Hepatocyte (in vitro differentiated cells): ENCODE measurements at regions not wholly inside any gene's neighbourhood (a gene's known extent, or its start where the extent isn't known, plus 50 kb on each side); places are given as distances from the start of the nearest gene placed in this dataset.

Source experiments
- DNase-seq: peaks from one replicate; pipeline ENCODE4 v3.0.0-alpha.2; 2016; ENCODE audit warnings: low spot score
- H2AFZ ChIP-seq: fragments of 200-600 bp; sonication (generic); 2 replicates; pipeline ENCODE4 v1.6.0; 2016; ENCODE audit warnings: antibody characterized with exemption, mild to moderate bottlenecking
- H3K27ac ChIP-seq: fragments of 200-600 bp; sonication (generic); 2 replicates; pipeline ENCODE4 v1.5.1; 2016; ENCODE audit warnings: mild to moderate bottlenecking
- H3K27me3 ChIP-seq: fragments of 200-600 bp; sonication (generic); 2 replicates; pipeline ENCODE4 v1.6.1; 2016
- H3K36me3 ChIP-seq: fragments of 200-600 bp; sonication (generic); replicated peaks from 2 replicates; pipeline ENCODE4 v1.5.1; 2016; ENCODE audit warnings: low read depth; ENCODE audit not compliant: insufficient read depth
- H3K4me1 ChIP-seq: fragments of 200-600 bp; sonication (generic); 2 replicates; pipeline ENCODE4 v1.5.1; 2016; ENCODE audit warnings: mild to moderate bottlenecking, moderate library complexity; ENCODE audit not compliant: insufficient read depth
- H3K4me2 ChIP-seq: fragments of 200-600 bp; sonication (generic); 2 replicates; pipeline ENCODE4 v1.6.0; 2016
- H3K4me3 ChIP-seq: fragments of 200-600 bp; sonication (generic); 2 replicates; pipeline ENCODE4 v1.5.1; 2016; ENCODE audit warnings: mild to moderate bottlenecking
- H3K79me2 ChIP-seq: fragments of 200-600 bp; sonication (generic); 2 replicates; pipeline ENCODE4 v1.6.0; 2017; ENCODE audit warnings: mild to moderate bottlenecking
- H3K9me2 ChIP-seq: fragments of 200-600 bp; sonication (generic); replicated peaks from 2 replicates; pipeline ENCODE4 v1.6.0; 2017; ENCODE audit warnings: mild to moderate bottlenecking; ENCODE audit not compliant: insufficient read depth
- H3K9me3 ChIP-seq: fragments of 200-600 bp; sonication (generic); 2 replicates; pipeline ENCODE4 v1.5.1; 2016; ENCODE audit warnings: low read depth, mild to moderate bottlenecking
- H4K20me1 ChIP-seq: fragments of 200-600 bp; sonication (generic); 2 replicates; pipeline ENCODE4 v1.6.0; 2016; ENCODE audit warnings: mild to moderate bottlenecking; ENCODE audit not compliant: insufficient read depth, poor library complexity, severe bottlenecking
- CTCF ChIP-seq: fragments of 200-600 bp; sonication (generic); IDR thresholded peaks from 2 replicates; pipeline ENCODE4 v1.5.1; 2016; ENCODE audit warnings: antibody characterized with exemption, mild to moderate bottlenecking; ENCODE audit not compliant: poor library complexity
- EZH2 ChIP-seq: fragments of 200-600 bp; sonication (generic); IDR thresholded peaks from 2 replicates; pipeline ENCODE4 v1.6.1; 2016; ENCODE audit warnings: antibody characterized with exemption, mild to moderate bottlenecking, borderline replicate concordance
- EZH2phosphoT487 ChIP-seq: fragments of 200-600 bp; sonication (generic); IDR thresholded peaks from one replicate; pipeline ENCODE4 v1.6.1; 2018; ENCODE audit warnings: antibody characterized with exemption, mild to moderate bottlenecking, low read depth, moderate library complexity; ENCODE audit not compliant: unreplicated experiment, severe bottlenecking
- WGBS: methylation state at CpG from one replicate; pipeline ENCODE4 v1.1.6; 2016; ENCODE audit warnings: low lambda C conversion rate; ENCODE audit errors: missing lambda C conversion rate; 5-methylcytosine and 5-hydroxymethylcytosine counted together

GRCh38 chr5:99258819-99259218, 330.0 kb upstream of the CHD1 start:
- Histone ChIP-seq H3K27me3 (no peaks in the 10 kb centered on the region), H3K4me3 (no peak overlapping the region), H3K4me1 (no peaks in the 10 kb centered on the region), H3K9me3 (no peaks in the 10 kb centered on the region), H3K4me2 (no peak overlapping the region), H3K79me2 (no peaks in the 10 kb centered on the region), H3K27ac (no peak overlapping the region), H3K36me3 (no peaks in the 10 kb centered on the region), H2AFZ (no peak overlapping the region), H3K9me2 (no peaks in the 10 kb centered on the region), H4K20me1 (no peaks in the 10 kb centered on the region)
- TF ChIP-seq EZH2phosphoT487 (no peak), EZH2 (no peak), CTCF (no peak)
- no peak for DNase-seq
- 54% methylated on average over 2 of the region's 2 CpGs for WGBS

- H2AFZ ChIP-seq, result no peak overlapping the region
- H4K20me1 ChIP-seq, result no peaks in the 10 kb centered on the region
- DNase-seq, result no peak
- H3K4me3 ChIP-seq, result no peak overlapping the region
- H3K9me2 ChIP-seq, result no peaks in the 10 kb centered on the region
- H3K79me2 ChIP-seq, result no peaks in the 10 kb centered on the region
- no peaks in the 10 kb centered on the region for H3K9me3 ChIP-seq
- WGBS, result 52% methylated on average over 2 of the region's 2 CpGs
- H3K4me1 ChIP-seq, result no peaks in the 10 kb centered on the region
- no peak overlapping the region for H3K27ac ChIP-seq
- H3K36me3 ChIP-seq, result no peaks in the 10 kb centered on the region
- H3K27me3 ChIP-seq, result no peaks in the 10 kb centered on the region
- no peak overlapping the region for H3K4me2 ChIP-seq
- TF ChIP-seq CTCF (no peak), EZH2 (no peak), EZH2phosphoT487 (no peak)
Observed at GRCh38 chr5:99248066-99248465, 319.3 kb upstream of the CHD1 start.

- Histone ChIP-seq H3K79me2 (no peaks in the 10 kb centered on the region), H3K27ac (no peak overlapping the region), H3K4me3 (no peak overlapping the region), H3K9me3 (no peaks in the 10 kb centered on the region), H3K9me2 (no peaks in the 10 kb centered on the region), H3K27me3 (no peaks in the 10 kb centered on the region), H2AFZ (no peak overlapping the region), H3K36me3 (no peaks in the 10 kb centered on the region), H4K20me1 (no peaks in the 10 kb centered on the region), H3K4me2 (no peak overlapping the region), H3K4me1 (no peaks in the 10 kb centered on the region)
- 73% methylated on average over 4 of the region's 4 CpGs for WGBS
- DNase-seq, result no peak
- no peak for TF ChIP-seq EZH2phosphoT487
Observed at GRCh38 chr5:99247346-99247745, 318.5 kb upstream of the CHD1 start.

- 38% methylated on average over 1 of the region's 1 CpG for WGBS
Observed at GRCh38 chr5:99243111-99243510, 314.3 kb upstream of the CHD1 start.

More at GRCh38 chr5:99243111-99243510, 314.3 kb upstream of the CHD1 start:
- Histone ChIP-seq H3K9me2 (no peaks in the 10 kb centered on the region), H3K4me2 (no peak overlapping the region), H3K9me3 (no peaks in the 10 kb centered on the region), H4K20me1 (no peaks in the 10 kb centered on the region), H3K79me2 (no peaks in the 10 kb centered on the region), H3K4me3 (no peak overlapping the region), H3K27me3 (no peaks in the 10 kb centered on the region), H3K4me1 (no peaks in the 10 kb centered on the region), H3K36me3 (no peaks in the 10 kb centered on the region), H3K27ac (no peak overlapping the region), H2AFZ (no peak overlapping the region)
- DNase-seq, result no peak
- TF ChIP-seq CTCF (no peak), EZH2 (no peak), EZH2phosphoT487 (no peak)
